ENCODE measurements at regions not wholly inside any gene's neighbourhood (a gene's known extent, or its start where the extent isn't known, plus 50 kb on each side); places are given as distances from the start of the nearest gene placed in this dataset.

GRCh38 chr4:53928825-53929224 lies 135.6 kb downstream of the CHIC2 start:
- no peak for ATAC-seq
- Histone ChIP-seq H3K27ac (no peak overlapping the region), H3K4me1 (peaks cover 0 to 17% of the 10 kb centered on the region in 2 donors), H3K4me3 (no peak overlapping the region), H3K36me3 (no peaks in the 10 kb centered on the region), H3K9me3 (no peaks in the 10 kb centered on the region), H3K27me3 (peaks cover 0 to 20% of the 10 kb centered on the region in 2 donors)
- intact Hi-C loops (cut with DNase I) = loop anchor here in 1 of 2 donors (5.0 kb wide), 1 partner anchor 288 kb away; no protein-coding TSS in a partner anchor
- TF ChIP-seq CTCF (IDR thresholded peaks at IDR 0.05) = no peak
- DNase-seq = no peak

DNA sequence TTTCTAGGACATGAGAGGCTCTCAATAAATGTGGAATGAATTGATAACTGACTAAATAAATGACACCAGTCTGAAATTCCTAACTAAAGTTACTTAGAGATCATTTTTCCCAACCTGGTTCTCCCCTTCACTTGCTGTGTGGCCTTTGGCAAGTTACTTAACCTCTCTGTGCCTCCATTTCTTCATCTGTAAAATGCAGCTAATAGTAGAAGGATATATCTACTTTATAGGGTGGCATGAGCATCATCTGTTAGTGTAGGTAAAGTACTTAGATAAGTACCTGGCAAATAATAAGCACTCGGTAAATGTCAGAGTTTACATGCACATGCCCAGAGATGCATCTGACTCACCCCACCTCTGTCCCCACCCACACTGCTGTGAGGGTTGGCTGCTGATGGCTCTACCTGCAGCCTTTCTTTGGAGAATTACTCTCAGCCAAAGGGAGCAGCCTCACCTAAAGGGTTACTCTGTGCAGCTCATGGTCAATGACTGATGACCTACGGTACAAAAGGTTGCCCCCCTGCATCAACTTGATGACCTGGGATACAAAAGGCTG lies 139.3 kb downstream of the CHIC2 start:
- no peaks in the 10 kb centered on the region for H3K27me3 ChIP-seq
- no peak for ATAC-seq
- peaks cover 0 to 17% of the 10 kb centered on the region in 2 donors for H3K4me1 ChIP-seq
- no peak for TF ChIP-seq CTCF (IDR thresholded peaks at IDR 0.05)
- no peaks in the 10 kb centered on the region for H3K9me3 ChIP-seq
- intact Hi-C loops (cut with DNase I) = loop anchor here in 1 of 2 donors (5.0 kb wide), 1 partner anchor 292 kb away; no protein-coding TSS in a partner anchor
- no peaks in the 10 kb centered on the region for H3K36me3 ChIP-seq
- no peak overlapping the region for H3K4me3 ChIP-seq
- H3K27ac ChIP-seq = no peak overlapping the region
- DNase-seq = no peak

DNA sequence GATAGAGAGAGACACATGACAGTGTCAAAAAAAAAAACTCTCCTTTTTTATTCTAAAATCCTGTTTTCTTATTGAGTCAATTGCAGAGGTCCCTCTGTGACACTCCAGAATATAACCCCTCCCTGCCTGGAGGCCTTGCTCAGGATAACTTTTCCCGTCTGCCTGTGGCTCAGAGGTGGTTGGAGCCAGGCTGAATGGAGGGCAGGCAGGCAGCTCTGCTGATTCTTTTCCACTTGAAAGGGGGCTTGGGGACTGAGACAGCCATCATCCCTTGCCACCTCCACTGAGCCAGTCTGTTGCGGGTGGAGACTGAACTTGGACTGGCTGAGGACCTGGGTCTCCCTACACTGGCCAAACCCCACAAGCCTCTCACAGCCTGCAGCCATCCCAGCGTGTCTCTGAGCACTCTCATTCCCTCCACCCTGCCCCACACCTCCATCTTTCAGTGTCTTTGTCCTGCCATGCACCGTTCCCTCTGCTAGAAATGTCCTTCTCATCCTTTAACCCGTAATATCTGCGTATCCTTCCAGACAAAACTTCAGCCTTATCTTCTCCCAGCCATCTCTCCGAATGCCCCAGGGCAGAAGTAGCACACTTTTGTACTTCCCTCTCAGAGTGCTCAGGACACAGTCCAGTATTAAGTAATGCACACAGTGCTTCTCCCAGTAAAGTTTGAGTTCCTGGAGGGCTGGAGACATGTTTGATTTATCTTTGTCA lies 139.9 kb downstream of the CHIC2 start:
- no peaks in the 10 kb centered on the region for H3K36me3 ChIP-seq
- no peaks in the 10 kb centered on the region for H3K9me3 ChIP-seq
- TF ChIP-seq CTCF (IDR thresholded peaks at IDR 0.05) = no peak
- DNase-seq = no peak
- no peaks in the 10 kb centered on the region for H3K27me3 ChIP-seq
- H3K4me1 ChIP-seq = peaks cover 0 to 18% of the 10 kb centered on the region in 2 donors
- intact Hi-C loops (cut with DNase I) = loop anchor here in 1 of 2 donors (5.0 kb wide), 1 partner anchor 293 kb away; no protein-coding TSS in a partner anchor
- no peak overlapping the region for H3K27ac ChIP-seq
- no peak for ATAC-seq
- H3K4me3 ChIP-seq = no peak overlapping the region

DNA sequence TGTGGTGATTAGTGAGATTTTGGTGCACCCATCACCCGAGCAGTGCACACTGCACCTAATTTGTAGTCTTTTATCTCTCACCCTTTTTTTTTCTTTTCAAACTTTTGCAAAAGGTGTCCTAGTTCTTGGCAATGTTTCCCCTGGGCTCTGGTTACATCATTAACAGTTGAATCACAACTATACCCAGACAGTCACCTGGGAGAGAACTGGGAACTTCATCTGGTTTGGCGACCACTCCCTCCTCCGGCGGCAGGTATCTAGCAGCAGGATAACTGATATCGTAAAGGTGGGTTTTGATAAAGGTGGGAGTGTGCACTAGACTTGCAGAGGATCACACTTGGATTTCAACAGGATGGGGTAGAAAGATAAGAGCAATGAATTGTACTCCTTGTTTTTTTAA lies 140.5 kb downstream of the CHIC2 start:
- Histone ChIP-seq H3K4me3 (no peak overlapping the region), H3K9me3 (no peaks in the 10 kb centered on the region), H3K36me3 (no peaks in the 10 kb centered on the region), H3K27me3 (no peaks in the 10 kb centered on the region), H3K4me1 (peaks cover 0 to 18% of the 10 kb centered on the region in 2 donors), H3K27ac (no peak overlapping the region)
- DNase-seq (no peak), ATAC-seq (no peak)
- intact Hi-C loops (cut with DNase I) = no loop called here
- TF ChIP-seq CTCF (IDR thresholded peaks at IDR 0.05) = no peak

- Histone ChIP-seq H3K36me3 (no peaks in the 10 kb centered on the region), H3K27ac (no peak overlapping the region), H3K4me1 (peaks cover 0 to 30% of the 10 kb centered on the region in 2 donors), H3K9me3 (no peaks in the 10 kb centered on the region), H3K27me3 (no peaks in the 10 kb centered on the region), H3K4me3 (no peak overlapping the region)
- DNase-seq (no peak), ATAC-seq (no peak)
- intact Hi-C loops (cut with DNase I) = no loop called here
- no peak for TF ChIP-seq CTCF (IDR thresholded peaks at IDR 0.05)
These were observed 142.5 kb downstream of the CHIC2 start for GRCh38 chr4:53921856-53922255.

Data from left lung (tissue), 4 donors.